IMR-90 (cell line): ENCODE measurements at regions not wholly inside any gene's neighbourhood (a gene's known extent, or its start where the extent isn't known, plus 50 kb on each side); places are given as distances from the start of the nearest gene placed in this dataset.

Experiments
- ATAC-seq: fragments of 200-7000 bp; cut with Tn5 transposase; 2 replicates; pipeline ENCODE4 v1.9.1; 2020; ENCODE audit warnings: low read depth, mild to moderate bottlenecking, moderate library complexity
- BruUV-seq: library from RNA; stranded (reverse); fragments of 400-500 nt; replicated peaks from 2 replicates; lab custom pipeline; 2021; lab: Mats Ljungman, UMichigan
- CTCF ChIA-PET: fragments of 300-600 bp; formaldehyde crosslinking; extraction: SDS; loops from one replicate; lab custom pipeline; 2021; ENCODE audit warnings: antibody characterized with exemption; lab: Yijun Ruan, JAX
- POLR2A ChIA-PET: fragments of 300-600 bp; sonication (Branson Sonifier 250); formaldehyde crosslinking; loops from one replicate; lab custom pipeline; 2022; ENCODE audit warnings: antibody characterized with exemption; ENCODE audit not compliant: unreplicated experiment; lab: Charles Lee
- DNase-seq: peaks from one replicate; pipeline ENCODE4 v3.0.0; 2013
- H2AFZ ChIP-seq: replicated peaks from 2 replicates; pipeline ENCODE3; 2013; ENCODE audit warnings: low read length, mild to moderate bottlenecking; ENCODE audit not compliant: poor library complexity
- H2AK5ac ChIP-seq: 2 replicates; pipeline ENCODE4 v1.6.1; 2013; ENCODE audit warnings: low read depth, low read length, inconsistent platforms
- H2AK9ac ChIP-seq: replicated peaks from 2 replicates; pipeline ENCODE3; 2013; ENCODE audit warnings: mild to moderate bottlenecking, low read depth, low read length, moderate library complexity; ENCODE audit not compliant: poor library complexity
- H2BK120ac ChIP-seq: 2 replicates; pipeline ENCODE4 v1.6.1; 2013; ENCODE audit warnings: low read depth, low read length, inconsistent platforms
- H2BK15ac ChIP-seq: 3 replicates; pipeline ENCODE4 v1.6.1; 2013; ENCODE audit warnings: low read depth, low read length, inconsistent platforms
- H2BK20ac ChIP-seq: 2 replicates; pipeline ENCODE4 v1.6.1; 2013; ENCODE audit warnings: low read depth, mild to moderate bottlenecking, inconsistent platforms, low read length, moderate library complexity
- H2BK5ac ChIP-seq: 2 replicates; pipeline ENCODE4 v1.6.1; 2013; ENCODE audit warnings: mild to moderate bottlenecking, low read depth, low read length, inconsistent platforms; ENCODE audit not compliant: poor library complexity, severe bottlenecking
- H3K14ac ChIP-seq: replicated peaks from 2 replicates; pipeline ENCODE4 v1.6.1; 2013; ENCODE audit warnings: low read depth, low read length, inconsistent platforms
- H3K18ac ChIP-seq: 2 replicates; pipeline ENCODE4 v1.6.1; 2013; ENCODE audit warnings: low read depth, low read length, control low read depth
- H3K23ac ChIP-seq: 2 replicates; pipeline ENCODE4 v1.6.1; 2013; ENCODE audit warnings: low read depth, low read length, inconsistent platforms
- H3K27ac ChIP-seq: 2 replicates; pipeline ENCODE4 v1.5.1; 2013; ENCODE audit warnings: mild to moderate bottlenecking, control low read depth, low read length; ENCODE audit not compliant: insufficient read depth
- H3K27me3 ChIP-seq: 2 replicates; pipeline ENCODE4 v1.6.1; 2013; ENCODE audit warnings: low read length; ENCODE audit not compliant: control insufficient read depth, insufficient read depth
- H3K36me3 ChIP-seq: 2 replicates; pipeline ENCODE4 v1.6.1; 2013; ENCODE audit warnings: low read length, mixed read lengths; ENCODE audit not compliant: control insufficient read depth, insufficient read depth
- H3K4ac ChIP-seq: 2 replicates; pipeline ENCODE4 v1.6.1; 2013; ENCODE audit warnings: low read depth, low read length, inconsistent platforms
- H3K4me1 ChIP-seq: 2 replicates; pipeline ENCODE4 v1.6.1; 2013; ENCODE audit warnings: low read length, mixed read lengths; ENCODE audit not compliant: control insufficient read depth, insufficient read depth
- H3K4me2 ChIP-seq: 2 replicates; pipeline ENCODE4 v1.6.1; 2013; ENCODE audit warnings: low read depth, mild to moderate bottlenecking, control low read depth, low read length, moderate library complexity
- H3K4me3 ChIP-seq: 2 replicates; pipeline ENCODE4 v1.5.1; 2013; ENCODE audit warnings: low read depth, mild to moderate bottlenecking, control low read depth, low read length, moderate library complexity; ENCODE audit not compliant: insufficient read depth
- H3K56ac ChIP-seq: 2 replicates; pipeline ENCODE4 v1.6.1; 2013; ENCODE audit warnings: low read length, inconsistent platforms; ENCODE audit not compliant: insufficient read depth; ENCODE audit errors: extremely low read depth
- H3K79me1 ChIP-seq, 2 experiments: 2 replicates each; pipeline ENCODE4 v1.6.1; 2013; ENCODE audit warnings: low read length in 2 of 2, inconsistent platforms in 1 of 2, low read depth in 1 of 2
- H3K9ac ChIP-seq: 2 replicates; pipeline ENCODE4 v1.6.1; 2013; ENCODE audit warnings: low read depth, low read length, control low read depth
- H3K9me1 ChIP-seq: 2 replicates; pipeline ENCODE4 v1.6.1; 2013; ENCODE audit warnings: low read length, inconsistent platforms; ENCODE audit not compliant: insufficient read depth
- H3K9me3 ChIP-seq: 2 replicates; pipeline ENCODE4 v1.6.1; 2013; ENCODE audit warnings: low read length; ENCODE audit not compliant: control insufficient read depth, insufficient read depth
- H4K20me1 ChIP-seq: 2 replicates; pipeline ENCODE4 v1.6.1; 2013; ENCODE audit warnings: low read length, inconsistent platforms; ENCODE audit not compliant: insufficient read depth
- H4K5ac ChIP-seq: 2 replicates; pipeline ENCODE4 v1.6.1; 2013; ENCODE audit warnings: mild to moderate bottlenecking, low read depth, low read length, control low read depth
- H4K8ac ChIP-seq, 2 experiments: 2 replicates each; pipeline ENCODE4 v1.6.1; 2013; ENCODE audit warnings: low read depth in 2 of 2, low read length in 2 of 2, control low read depth in 1 of 2, inconsistent platforms in 1 of 2
- H4K91ac ChIP-seq: 2 replicates; pipeline ENCODE4 v1.6.1; 2013; ENCODE audit warnings: low read depth, low read length, inconsistent platforms; ENCODE audit not compliant: insufficient read depth
- BHLHE40 ChIP-seq: fragments of 150-350 bp; IDR thresholded peaks from 2 replicates; pipeline ENCODE4 v1.6.1; 2016; ENCODE audit warnings: mild to moderate bottlenecking, low read depth, low read length
- CEBPB ChIP-seq: IDR thresholded peaks from 2 replicates; pipeline ENCODE4 v1.6.1; 2012; ENCODE audit warnings: low read depth, low read length, improper control_type of control experiment
- CHD1 ChIP-seq: IDR thresholded peaks from 2 replicates; pipeline ENCODE4 v1.6.1; 2012; ENCODE audit warnings: low read depth, low read length, improper control_type of control experiment
- CTCF ChIP-seq: conservative IDR thresholded peaks from 2 replicates; pipeline ENCODE4 v1.5.1; 2012; ENCODE audit warnings: mild to moderate bottlenecking, low read depth, low read length, improper control_type of control experiment
- ELK1 ChIP-seq: fragments of 150-350 bp; IDR thresholded peaks from 2 replicates; pipeline ENCODE4 v1.6.1; 2016; ENCODE audit warnings: low read depth, mild to moderate bottlenecking, low read length, moderate library complexity, borderline replicate concordance
- FOS ChIP-seq: fragments of 150-350 bp; IDR thresholded peaks from 2 replicates; pipeline ENCODE4 v1.6.1; 2016; ENCODE audit warnings: low read depth, low read length
- MAFK ChIP-seq: IDR thresholded peaks from 2 replicates; pipeline ENCODE4 v1.6.1; 2012; ENCODE audit warnings: low read depth, low read length, improper control_type of control experiment
- MAZ ChIP-seq: IDR thresholded peaks from 2 replicates; pipeline ENCODE4 v1.6.1; 2012; ENCODE audit warnings: low read depth, mild to moderate bottlenecking, low read length, improper control_type of control experiment, moderate library complexity, borderline replicate concordance
- MXI1 ChIP-seq: IDR thresholded peaks from 2 replicates; pipeline ENCODE4 v1.6.1; 2012; ENCODE audit warnings: low read depth, mild to moderate bottlenecking, low read length, moderate library complexity, borderline replicate concordance
- NFE2L2 ChIP-seq: fragments of 150-350 bp; IDR thresholded peaks from 2 replicates; pipeline ENCODE4 v1.6.1; 2016; ENCODE audit warnings: low read depth, mild to moderate bottlenecking, low read length
- POLR2A ChIP-seq: IDR thresholded peaks from 2 replicates; pipeline ENCODE4 v1.6.1; 2012; ENCODE audit warnings: mild to moderate bottlenecking, low read depth, low read length
- RAD21 ChIP-seq: IDR thresholded peaks from 2 replicates; pipeline ENCODE4 v1.6.1; 2012; ENCODE audit warnings: low read length, improper control_type of control experiment
- RCOR1 ChIP-seq: IDR thresholded peaks from 2 replicates; pipeline ENCODE4 v1.6.1; 2012; ENCODE audit warnings: mild to moderate bottlenecking, low read length, improper control_type of control experiment; ENCODE audit not compliant: insufficient replicate concordance
- RFX5 ChIP-seq: IDR thresholded peaks from 2 replicates; pipeline ENCODE4 v1.8.0; 2012; ENCODE audit warnings: low read depth, mild to moderate bottlenecking, low read length, moderate library complexity
- SMC3 ChIP-seq: fragments of 150-350 bp; IDR thresholded peaks from 2 replicates; pipeline ENCODE4 v1.6.1; 2016; ENCODE audit warnings: low read depth, mild to moderate bottlenecking, antibody characterized with exemption, low read length, moderate library complexity
- USF2 ChIP-seq: fragments of 150-350 bp; IDR thresholded peaks from 2 replicates; pipeline ENCODE4 v1.6.1; 2017; ENCODE audit warnings: mild to moderate bottlenecking, antibody characterized with exemption, low read length, low read depth
- dilution Hi-C: fragments of 300-500 bp; cut with HindIII; formaldehyde crosslinking; loops from one replicate; pipeline ENCODE4 v1.14.3; 2018; ENCODE audit warnings: low sequenced_read_pairs; ENCODE audit not compliant: unreplicated experiment
- in situ Hi-C: fragments of 300-500 bp; cut with MboI; formaldehyde crosslinking; loops from 3 replicates; pipeline ENCODE4 v1.14.3; 2019; ENCODE audit warnings: low sequenced_read_pairs, inconsistent platforms, mixed read lengths
- intact Hi-C: fragments of 100-400 bp; cut with micrococcal nuclease; formaldehyde crosslinking; loops from 2 replicates; pipeline ENCODE4 v1.10.0; 2022

- Histone ChIP-seq H2BK5ac (no peak overlapping the region), H3K56ac (no peak overlapping the region), H2BK20ac (no peak overlapping the region), H4K91ac (no peak overlapping the region), H3K27ac (no peak overlapping the region), H3K4me2 (no peak overlapping the region), H3K9me1 (no peaks in the 10 kb centered on the region), H2AK9ac (no peak overlapping the region), H3K23ac (no peak overlapping the region), H4K20me1 (no peaks in the 10 kb centered on the region), H3K9ac (no peak overlapping the region), H3K4ac (no peak overlapping the region), H3K36me3 (no peaks in the 10 kb centered on the region), H3K14ac (no peak overlapping the region), H4K5ac (no peak overlapping the region), H2AK5ac (no peak overlapping the region), H3K4me3 (no peak overlapping the region), H2AFZ (no peak overlapping the region), H3K4me1 (no peaks in the 10 kb centered on the region), H2BK120ac (no peak overlapping the region), H4K8ac (no peak overlapping the region), H3K18ac (no peak overlapping the region), H3K9me3 (peaks cover 3% of the 10 kb centered on the region), H2BK15ac (no peak overlapping the region), H3K27me3 (no peaks in the 10 kb centered on the region), H3K79me1 (no peaks in the 10 kb centered on the region)
- in situ Hi-C loops (no loop called here), intact Hi-C loops (no loop called here), dilution Hi-C loops (no loop called here)
- no peak for DNase-seq
- ChIA-PET POLR2A (no interaction called here), CTCF (no interaction called here)
- no peak for TF ChIP-seq USF2
- TF ChIP-seq SMC3 = no peak
- TF ChIP-seq CHD1 = no peak
- no peak for TF ChIP-seq FOS
- no peak for TF ChIP-seq MXI1
- TF ChIP-seq RAD21 = no peak
- TF ChIP-seq POLR2A = no peak
- no peak for TF ChIP-seq MAZ
- TF ChIP-seq NFE2L2 = no peak
- TF ChIP-seq CTCF = no peak
- TF ChIP-seq RCOR1 = no peak
- TF ChIP-seq CEBPB = no peak
- no peak for TF ChIP-seq MAFK
- no peak for TF ChIP-seq RFX5
- no peak for TF ChIP-seq BHLHE40
- no peak for TF ChIP-seq ELK1
- no TSS peak for BruUV-seq
- ATAC-seq = no peak
Observed at GRCh38 chr20:39632757-39633156, 670.6 kb downstream of the DHX35 start.
